ENCODE measurements at regions not wholly inside any gene's neighbourhood (a gene's known extent, or its start where the extent isn't known, plus 50 kb on each side); places are given as distances from the start of the nearest gene placed in this dataset.

GRCh38 chr13:90950160-90950559 is 397.3 kb upstream of the MIR17HG start:
- no peak for DNase-seq

GRCh38 chr13:90951663-90952062 is 395.8 kb upstream of the MIR17HG start:
- no peak for DNase-seq

- no peak for DNase-seq
Measured at GRCh38 chr13:90952326-90952725, 395.2 kb upstream of the MIR17HG start.

- no peak for DNase-seq
Measured at GRCh38 chr13:90954605-90955195, 392.8 kb upstream of the MIR17HG start.

GRCh38 chr13:90956031-90956430 is 391.5 kb upstream of the MIR17HG start:
- no peak for DNase-seq

- DNase-seq = no peak
Measured at GRCh38 chr13:90958866-90959265, 388.6 kb upstream of the MIR17HG start.

GRCh38 chr13:90968166-90968904 is 379.2 kb upstream of the MIR17HG start:
- no peak for DNase-seq

- DNase-seq = no peak
Measured at GRCh38 chr13:90974249-90974975, 373.1 kb upstream of the MIR17HG start.

GRCh38 chr13:90979059-90979458 is 368.4 kb upstream of the MIR17HG start:
- DNase-seq = no peak

GRCh38 chr13:90984756-90985155 is 362.7 kb upstream of the MIR17HG start:
- DNase-seq = no peak

- no peak for DNase-seq
Measured at GRCh38 chr13:90995001-90995400, 352.5 kb upstream of the MIR17HG start.

GRCh38 chr13:90995614-90996013 is 351.9 kb upstream of the MIR17HG start:
- DNase-seq = no peak

GRCh38 chr13:90997951-90998350 is 349.5 kb upstream of the MIR17HG start:
- no peak for DNase-seq

GRCh38 chr13:90999401-90999800 is 348.1 kb upstream of the MIR17HG start:
- no peak for DNase-seq

- no peak for DNase-seq
Measured at GRCh38 chr13:91001371-91001770, 346.1 kb upstream of the MIR17HG start.

GRCh38 chr13:91014696-91015095 is 332.8 kb upstream of the MIR17HG start:
- no peak for DNase-seq

GRCh38 chr13:91017031-91017668 is 330.3 kb upstream of the MIR17HG start:
- DNase-seq = peak; percentile 17 to 34

GRCh38 chr13:91017669-91018053 is 329.8 kb upstream of the MIR17HG start:
- DNase-seq = no peak

- DNase-seq = no peak
Measured at GRCh38 chr13:91020461-91021034, 326.9 kb upstream of the MIR17HG start.

GRCh38 chr13:91024157-91024792 is 323.2 kb upstream of the MIR17HG start:
- no peak for DNase-seq

- no peak for DNase-seq
Measured at GRCh38 chr13:91025442-91025841, 322.0 kb upstream of the MIR17HG start.

GRCh38 chr13:91031508-91031907 is 316.0 kb upstream of the MIR17HG start:
- no peak for DNase-seq

GRCh38 chr13:91032104-91032503 is 315.4 kb upstream of the MIR17HG start:
- no peak for DNase-seq
